H1 (cell line): ENCODE measurements at regions not wholly inside any gene's neighbourhood (a gene's known extent, or its start where the extent isn't known, plus 50 kb on each side); places are given as distances from the start of the nearest gene placed in this dataset.

Experiments
- CTCF ChIA-PET: fragments of 300-600 bp; sonication (Branson Sonifier 250); formaldehyde crosslinking; loops from one replicate; lab custom pipeline; 2021; ENCODE audit not compliant: partially characterized antibody; lab: Charles Lee
- POLR2A ChIA-PET: fragments of 300-600 bp; sonication (Branson Sonifier 250); formaldehyde crosslinking; loops from one replicate; lab custom pipeline; 2021; ENCODE audit warnings: inconsistent platforms; ENCODE audit not compliant: partially characterized antibody; lab: Charles Lee
- DNase-seq, 2 experiments: peaks; one replicate each; pipeline versions ENCODE4 v3.0.0 to v3.0.0-alpha.2; 2010 to 2022; ENCODE audit warnings: low spot score in 2 of 2, low read depth in 1 of 2, mixed read lengths in 1 of 2
- FAIRE-seq: peaks from 2 replicates; lab custom pipeline; 2011; peaks lifted over from hg19 to GRCh38; lab: Jason Lieb, UNC
- H2AFZ ChIP-seq: 2 replicates; pipeline ENCODE4 v1.8.1; 2012; ENCODE audit warnings: low read length, inconsistent platforms
- H2AK5ac ChIP-seq: 2 replicates; pipeline ENCODE4 v1.6.1; 2013; ENCODE audit warnings: low read depth, low read length
- H2BK120ac ChIP-seq: replicated peaks from 2 replicates; pipeline ENCODE3; 2013; ENCODE audit warnings: low read depth, low read length, inconsistent platforms
- H2BK12ac ChIP-seq: 2 replicates; pipeline ENCODE4 v1.6.1; 2013; ENCODE audit warnings: low read depth, low read length
- H2BK15ac ChIP-seq: 2 replicates; pipeline ENCODE4 v1.6.1; 2013; ENCODE audit warnings: low read length
- H2BK20ac ChIP-seq: 2 replicates; pipeline ENCODE4 v1.6.1; 2013; ENCODE audit warnings: low read length
- H2BK5ac ChIP-seq: 2 replicates; pipeline ENCODE4 v1.6.1; 2013; ENCODE audit warnings: low read depth, low read length
- H3K14ac ChIP-seq: 2 replicates; pipeline ENCODE4 v1.6.1; 2013; ENCODE audit warnings: inconsistent platforms; ENCODE audit not compliant: insufficient read length
- H3K18ac ChIP-seq: 2 replicates; pipeline ENCODE4 v1.6.1; 2013; ENCODE audit warnings: low read length; ENCODE audit errors: extremely low read depth
- H3K23ac ChIP-seq: 2 replicates; pipeline ENCODE4 v1.6.1; 2013; ENCODE audit warnings: inconsistent platforms; ENCODE audit not compliant: insufficient read length
- H3K23me2 ChIP-seq: 2 replicates; pipeline ENCODE4 v1.6.1; 2013; ENCODE audit warnings: low read depth, low read length
- H3K27ac ChIP-seq: 2 replicates; pipeline ENCODE4 v1.6.1; 2011; ENCODE audit warnings: low read depth, low read length, inconsistent platforms
- H3K27me3 ChIP-seq, 4 experiments: replicated peaks in 1 of 4; 1 replicate in 1 of 4; 2 replicates in 3 of 4; pipeline versions ENCODE4 v1.6.1 to v1.8.1; 2011 to 2013; ENCODE audit warnings: low read length in 3 of 4, mild to moderate bottlenecking in 3 of 4, inconsistent platforms in 2 of 4, mixed read lengths in 2 of 4, moderate library complexity in 1 of 4; ENCODE audit not compliant: control insufficient read depth in 3 of 4, insufficient read depth in 3 of 4; ENCODE audit errors: extremely low read depth in 1 of 4
- H3K36me3 ChIP-seq, 4 experiments: 2 replicates each; pipeline versions ENCODE4 v1.6.1 to v1.8.1; 2011 to 2013; ENCODE audit warnings: mild to moderate bottlenecking in 4 of 4, low read length in 3 of 4, moderate library complexity in 2 of 4, control low read depth in 1 of 4, inconsistent platforms in 1 of 4; ENCODE audit not compliant: insufficient read depth in 4 of 4, control insufficient read depth in 2 of 4
- H3K4ac ChIP-seq: replicated peaks from 2 replicates; pipeline ENCODE3; 2013; ENCODE audit warnings: low read length, low read depth, mixed read lengths, inconsistent platforms; ENCODE audit not compliant: insufficient read length
- H3K4me1 ChIP-seq, 4 experiments: replicated peaks in 1 of 4; 1 replicate in 1 of 4; 2 replicates in 3 of 4; pipeline versions ENCODE4 v1.6.1 to v1.8.1; 2011 to 2013; ENCODE audit warnings: low read length in 3 of 4, inconsistent platforms in 2 of 4, mixed read lengths in 1 of 4; ENCODE audit not compliant: insufficient read depth in 4 of 4, control insufficient read depth in 3 of 4
- H3K4me2 ChIP-seq, 2 experiments: 2 replicates each; pipeline versions ENCODE4 v1.6.1 to v1.8.1; 2011 to 2013; ENCODE audit warnings: low read depth in 2 of 2, low read length in 2 of 2, control low read depth in 1 of 2, inconsistent platforms in 1 of 2, mild to moderate bottlenecking in 1 of 2; ENCODE audit not compliant: insufficient read depth in 1 of 2
- H3K4me3 ChIP-seq, 4 experiments: fragments of 200-600, 300-600 bp in 1 of 4; sonication (generic), shearing (Covaris generic), sonication (Bioruptor Twin) in 1 of 4; 2 replicates each; pipeline versions ENCODE4 v1.5.1 to v1.8.1; 2011 to 2016; ENCODE audit warnings: low read length in 4 of 4, low read depth in 3 of 4, control low read depth in 2 of 4, inconsistent platforms in 2 of 4, mild to moderate bottlenecking in 2 of 4, mixed read lengths in 1 of 4, moderate library complexity in 1 of 4; ENCODE audit not compliant: insufficient read depth in 2 of 4; ENCODE audit errors: extremely low read depth in 1 of 4
- H3K56ac ChIP-seq: replicated peaks from 2 replicates; pipeline ENCODE3; 2013; ENCODE audit warnings: low read depth, mild to moderate bottlenecking, mixed read lengths, low read length, inconsistent platforms; ENCODE audit not compliant: insufficient read length
- H3K79me1 ChIP-seq: 2 replicates; pipeline ENCODE4 v1.6.1; 2013; ENCODE audit warnings: low read depth, low read length, control low read depth
- H3K79me2 ChIP-seq, 2 experiments: 2 replicates each; pipeline versions ENCODE4 v1.6.1 to v1.8.1; 2012 to 2013; ENCODE audit warnings: low read length in 2 of 2, mild to moderate bottlenecking in 2 of 2, inconsistent platforms in 1 of 2; ENCODE audit not compliant: insufficient read depth in 2 of 2, control insufficient read depth in 1 of 2
- H3K9ac ChIP-seq, 4 experiments: replicated peaks in 1 of 4; 1 replicate in 1 of 4; 2 replicates in 3 of 4; pipeline versions ENCODE4 v1.6.1 to v1.8.1; 2011 to 2013; ENCODE audit warnings: low read depth in 3 of 4, low read length in 3 of 4, control low read depth in 2 of 4, mild to moderate bottlenecking in 2 of 4, moderate library complexity in 2 of 4, inconsistent platforms in 1 of 4; ENCODE audit errors: extremely low read depth in 1 of 4
- H3K9me3 ChIP-seq, 2 experiments: 2 replicates each; pipeline versions ENCODE4 v1.6.1 to v1.8.1; 2012 to 2013; ENCODE audit warnings: mild to moderate bottlenecking in 2 of 2, moderate library complexity in 2 of 2, control low read depth in 1 of 2, inconsistent platforms in 1 of 2, low read depth in 1 of 2, low read length in 1 of 2, mixed read lengths in 1 of 2; ENCODE audit not compliant: insufficient read depth in 2 of 2
- H4K20me1 ChIP-seq, 2 experiments: replicated peaks in 1 of 2; 2 replicates each; pipeline versions ENCODE3 to v1.8.1; 2011 to 2013; ENCODE audit warnings: inconsistent platforms in 2 of 2, low read length in 2 of 2, mild to moderate bottlenecking in 1 of 2; ENCODE audit not compliant: insufficient read depth in 2 of 2, control insufficient read depth in 1 of 2
- H4K5ac ChIP-seq: 2 replicates; pipeline ENCODE4 v1.6.1; 2013; ENCODE audit warnings: low read length, low read depth, mixed read lengths, inconsistent platforms; ENCODE audit not compliant: insufficient read length
- H4K8ac ChIP-seq: 2 replicates; pipeline ENCODE4 v1.8.0; 2013; ENCODE audit warnings: mild to moderate bottlenecking, moderate library complexity, low read length, inconsistent platforms; ENCODE audit not compliant: insufficient read depth; ENCODE audit errors: extremely low read depth
- H4K91ac ChIP-seq: replicated peaks from 2 replicates; pipeline ENCODE3; 2013; ENCODE audit warnings: low read length, mixed read lengths, inconsistent platforms; ENCODE audit not compliant: insufficient read length
- CEBPB ChIP-seq: IDR thresholded peaks from 2 replicates; pipeline ENCODE4 v1.6.1; 2012; ENCODE audit warnings: low read depth, low read length
- CTBP2 ChIP-seq: IDR thresholded peaks from 2 replicates; pipeline ENCODE4 v1.7.0; 2011; ENCODE audit warnings: borderline replicate concordance, mild to moderate bottlenecking, moderate library complexity, mixed read lengths, low read length; ENCODE audit not compliant: insufficient read depth, insufficient read length
- FOSL1 ChIP-seq: IDR thresholded peaks from 2 replicates; pipeline ENCODE4 v1.6.1; 2011; ENCODE audit warnings: mild to moderate bottlenecking, low read depth, low read length, moderate library complexity; ENCODE audit not compliant: insufficient read depth
- GTF2F1 ChIP-seq: IDR thresholded peaks from 2 replicates; pipeline ENCODE4 v1.6.1; 2012; ENCODE audit warnings: low read depth, low read length, improper control_type of control experiment, borderline replicate concordance
- HDAC2 ChIP-seq, 2 experiments: fragments of 300-600 bp in 1 of 2; sonication (generic) in 1 of 2; IDR thresholded peaks; 2 replicates each; pipeline ENCODE4 v1.6.1; 2011 to 2012; ENCODE audit warnings: low read depth in 2 of 2, low read length in 2 of 2, mild to moderate bottlenecking in 2 of 2, moderate library complexity in 2 of 2, borderline replicate concordance in 1 of 2, inconsistent platforms in 1 of 2
- KDM5A ChIP-seq: fragments of 200-600 bp; IDR thresholded peaks from 2 replicates; pipeline ENCODE4 v1.7.1; 2012; ENCODE audit warnings: mild to moderate bottlenecking, low read length, inconsistent platforms, mixed read lengths
- MAFK ChIP-seq: IDR thresholded peaks from 2 replicates; pipeline ENCODE4 v1.6.1; 2012; ENCODE audit warnings: low read depth, mild to moderate bottlenecking, improper control_type of control experiment, low read length
- RNF2 ChIP-seq: fragments of 200-900, 300-1000 bp; sonication (generic); IDR thresholded peaks from 2 replicates; pipeline ENCODE4 v1.7.1; 2016; ENCODE audit warnings: borderline replicate concordance, low read depth, mild to moderate bottlenecking, antibody characterized with exemption, low read length; ENCODE audit not compliant: poor library complexity, severe bottlenecking; ENCODE audit errors: missing control alignments
- SAP30 ChIP-seq: fragments of 300-600 bp; sonication (generic); IDR thresholded peaks from 2 replicates; pipeline ENCODE4 v1.7.1; 2012; ENCODE audit warnings: low read length, moderate library complexity, mild to moderate bottlenecking, inconsistent platforms; ENCODE audit not compliant: insufficient read depth, insufficient replicate concordance
- SIN3A ChIP-seq, 2 experiments: IDR thresholded peaks in 1 of 2; conservative IDR thresholded peaks in 1 of 2; 2 replicates each; pipeline ENCODE4 v1.6.1; 2011 to 2012; ENCODE audit warnings: low read length in 2 of 2, improper control_type of control experiment in 1 of 2, low read depth in 1 of 2, mild to moderate bottlenecking in 1 of 2
- SP1 ChIP-seq: IDR thresholded peaks from 2 replicates; pipeline ENCODE4 v1.6.1; 2011; ENCODE audit warnings: low read depth, low read length
- SRF ChIP-seq: IDR thresholded peaks from 2 replicates; pipeline ENCODE4 v1.6.1; 2011; ENCODE audit warnings: mild to moderate bottlenecking, low read depth, low read length, moderate library complexity
- WGBS, 2 experiments: shearing (Covaris generic) in 1 of 2; methylation state at CpG; one replicate each; pipeline versions ENCODE4 v1.1.6 to v1.1.7; 2013 to 2015; ENCODE audit warnings: low lambda C conversion rate in 2 of 2, mixed read lengths in 2 of 2, inconsistent platforms in 1 of 2, low coverage in 1 of 2, missing lambda C conversion rate in 1 of 2; ENCODE audit not compliant: insufficient replicate concordance in 2 of 2, insufficient coverage in 1 of 2, insufficient read length in 1 of 2; ENCODE audit errors: extremely low coverage in 1 of 2, missing lambda C conversion rate in 1 of 2; 5-methylcytosine and 5-hydroxymethylcytosine counted together

GRCh38 chr5:167816354-167816753 is 475.1 kb upstream of the WWC1 start:
- Histone ChIP-seq H2BK5ac (no peak overlapping the region), H4K91ac (no peak overlapping the region), H4K8ac (no peak overlapping the region), H3K36me3 (no peaks in the 10 kb centered on the region; a peak in 1 of 8 replicates), H2BK120ac (no peak overlapping the region), H3K4me3 (no peak overlapping the region), H4K5ac (no peak overlapping the region), H2BK20ac (no peak overlapping the region), H3K27ac (no peak overlapping the region), H3K56ac (no peak overlapping the region), H3K4ac (no peak overlapping the region), H3K18ac (no peak overlapping the region), H3K14ac (no peak overlapping the region), H2BK15ac (no peak overlapping the region), H3K27me3 (no peaks in the 10 kb centered on the region), H4K20me1 (no peaks in the 10 kb centered on the region), H3K4me2 (no peak overlapping the region), H3K4me1 (0 out of 7 replicates have a peak, but pooled peaks cover 0 to 3% (median 0%) of the 10 kb centered on the region in 4 experiments), H3K79me1 (no peaks in the 10 kb centered on the region), H3K9ac (no peak overlapping the region), H3K9me3 (no peaks in the 10 kb centered on the region), H2AK5ac (no peak overlapping the region), H3K23ac (no peak overlapping the region), H3K79me2 (no peaks in the 10 kb centered on the region), H3K23me2 (no peaks in the 10 kb centered on the region), H2BK12ac (no peak overlapping the region), H2AFZ (no peak overlapping the region)
- TF ChIP-seq SIN3A (conservative IDR thresholded peaks at IDR 0.05 in 1 of 2, IDR thresholded peaks at IDR 0.05 in 1 of 2; ENCODE audit: low read depth in 1 of 2, low read length in 2 of 2) (no peak), FOSL1 (no peak), SAP30 (no peak), CTBP2 (no peak), SRF (no peak), SP1 (no peak), HDAC2 (IDR thresholded peaks at IDR 0.05; ENCODE audit: borderline replicate concordance in 1 of 2, low read depth in 2 of 2, low read length in 2 of 2) (no peak), CEBPB (no peak), MAFK (no peak), RNF2 (no peak), GTF2F1 (no peak), KDM5A (no peak)
- ChIA-PET POLR2A (no interaction called here), CTCF (interaction anchor here (0.7 kb wide), 1 partner anchor 526 kb away, joined by 3 read pairs; no protein-coding TSS in a partner anchor)
- 87% methylated on average over 3 of the region's 3 CpGs; no CpG with 5 or more reads in 1 of the 2 experiments for WGBS, 2 experiments
- FAIRE-seq (no peak), DNase-seq (no peak)
